Fibroblast of lung (primary cell): ENCODE measurements at regions not wholly inside any gene's neighbourhood (a gene's known extent, or its start where the extent isn't known, plus 50 kb on each side); places are given as distances from the start of the nearest gene placed in this dataset.

Experiments used
- EZH2 ChIP-seq: IDR thresholded peaks from 2 replicates; pipeline ENCODE4 v1.5.1; 2012; ENCODE audit warnings: low read length, control low read depth, mild to moderate bottlenecking; ENCODE audit errors: missing control alignments
- TF ChIP-seq, protein P1 (sequence below), 2 donors: IDR thresholded peaks in 1 of 2; conservative IDR thresholded peaks in 1 of 2; 1 replicate in 1 of 2; 2 replicates in 1 of 2; pipeline ENCODE4 v1.5.1; 2011 to 2012; ENCODE audit warnings: low read length in 2 of 2, control low read depth in 1 of 2, inconsistent platforms in 1 of 2, low read depth in 1 of 2, mild to moderate bottlenecking in 1 of 2

- TF ChIP-seq, protein P1, sequence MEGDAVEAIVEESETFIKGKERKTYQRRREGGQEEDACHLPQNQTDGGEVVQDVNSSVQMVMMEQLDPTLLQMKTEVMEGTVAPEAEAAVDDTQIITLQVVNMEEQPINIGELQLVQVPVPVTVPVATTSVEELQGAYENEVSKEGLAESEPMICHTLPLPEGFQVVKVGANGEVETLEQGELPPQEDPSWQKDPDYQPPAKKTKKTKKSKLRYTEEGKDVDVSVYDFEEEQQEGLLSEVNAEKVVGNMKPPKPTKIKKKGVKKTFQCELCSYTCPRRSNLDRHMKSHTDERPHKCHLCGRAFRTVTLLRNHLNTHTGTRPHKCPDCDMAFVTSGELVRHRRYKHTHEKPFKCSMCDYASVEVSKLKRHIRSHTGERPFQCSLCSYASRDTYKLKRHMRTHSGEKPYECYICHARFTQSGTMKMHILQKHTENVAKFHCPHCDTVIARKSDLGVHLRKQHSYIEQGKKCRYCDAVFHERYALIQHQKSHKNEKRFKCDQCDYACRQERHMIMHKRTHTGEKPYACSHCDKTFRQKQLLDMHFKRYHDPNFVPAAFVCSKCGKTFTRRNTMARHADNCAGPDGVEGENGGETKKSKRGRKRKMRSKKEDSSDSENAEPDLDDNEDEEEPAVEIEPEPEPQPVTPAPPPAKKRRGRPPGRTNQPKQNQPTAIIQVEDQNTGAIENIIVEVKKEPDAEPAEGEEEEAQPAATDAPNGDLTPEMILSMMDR (conservative IDR thresholded peaks at IDR 0.05 in 1 of 2, IDR thresholded peaks at IDR 0.05 in 1 of 2; ENCODE audit: low read depth in 1 of 2, low read length in 2 of 2), result no peak
- TF ChIP-seq EZH2, result no peak
Measured at GRCh38 chrX:124190440-124190839, 142.0 kb upstream of the TEX13D start.
